ENCODE measurements at regions not wholly inside any gene's neighbourhood (a gene's known extent, or its start where the extent isn't known, plus 50 kb on each side); places are given as distances from the start of the nearest gene placed in this dataset.

- H3K4me1 ChIP-seq, result no peaks in the 10 kb centered on the region
- no peak overlapping the region for H3K4me3 ChIP-seq
- no peak for TF ChIP-seq POLR2A (IDR thresholded peaks at IDR 0.05)
- TF ChIP-seq CTCF (IDR thresholded peaks at IDR 0.05 in 4 of 5, conservative IDR thresholded peaks at IDR 0.05 in 1 of 5), result no peak
- no peaks in the 10 kb centered on the region for H3K36me3 ChIP-seq
- no peak overlapping the region for H3K27ac ChIP-seq
- DNase-seq (no peak), ATAC-seq (no peak)
- intact Hi-C loops (cut with DNase I; ENCODE audit: low total_unique reads), result no loop called here
- H3K9me3 ChIP-seq, result no peaks in the 10 kb centered on the region
- in situ Hi-C loops (cut with MboI; ENCODE audit: low sequenced_read_pairs in 4 of 4), result no loop called here
- no peaks in the 10 kb centered on the region for H3K27me3 ChIP-seq
Measured at GRCh38 chr13:112248862-112249592, 127.1 kb upstream of the SPACA7 start.

- in situ Hi-C loops (cut with MboI; ENCODE audit: low sequenced_read_pairs in 4 of 4), result no loop called here
- no peak for TF ChIP-seq POLR2A (IDR thresholded peaks at IDR 0.05)
- TF ChIP-seq CTCF (IDR thresholded peaks at IDR 0.05 in 4 of 5, conservative IDR thresholded peaks at IDR 0.05 in 1 of 5), result no peak
- H3K27me3 ChIP-seq, result no peaks in the 10 kb centered on the region
Measured at GRCh38 chr13:112249644-112250610, 126.2 kb upstream of the SPACA7 start.

GRCh38 chr13:112250788-112251445 is 125.2 kb upstream of the SPACA7 start:
- ATAC-seq, result no peak
- in situ Hi-C loops (cut with MboI; ENCODE audit: low sequenced_read_pairs in 4 of 4) (no loop called here), intact Hi-C loops (cut with DNase I; ENCODE audit: low total_unique reads) (no loop called here)
- TF ChIP-seq POLR2A (IDR thresholded peaks at IDR 0.05) (no peak), CTCF (IDR thresholded peaks at IDR 0.05 in 4 of 5, conservative IDR thresholded peaks at IDR 0.05 in 1 of 5) (no peak)
- Histone ChIP-seq H3K9me3 (no peaks in the 10 kb centered on the region), H3K4me1 (no peaks in the 10 kb centered on the region), H3K4me3 (no peak overlapping the region), H3K36me3 (no peaks in the 10 kb centered on the region), H3K27ac (no peak overlapping the region), H3K27me3 (no peaks in the 10 kb centered on the region)
- no peak for DNase-seq

More at GRCh38 chr13:112249644-112250610, 126.2 kb upstream of the SPACA7 start:
- H3K27ac ChIP-seq, result no peak overlapping the region
- intact Hi-C loops (cut with DNase I; ENCODE audit: low total_unique reads), result no loop called here
- ATAC-seq (no peak), DNase-seq (no peak)
- H3K4me1 ChIP-seq, result no peaks in the 10 kb centered on the region
- H3K9me3 ChIP-seq, result no peaks in the 10 kb centered on the region
- H3K36me3 ChIP-seq, result no peaks in the 10 kb centered on the region
- H3K4me3 ChIP-seq, result no peak overlapping the region

- in situ Hi-C loops (cut with MboI; ENCODE audit: low sequenced_read_pairs in 4 of 4), result no loop called here
- H3K27me3 ChIP-seq, result no peaks in the 10 kb centered on the region
- intact Hi-C loops (cut with DNase I; ENCODE audit: low total_unique reads), result no loop called here
Measured at GRCh38 chr13:112251930-112252585, 124.1 kb upstream of the SPACA7 start.

More at GRCh38 chr13:112251930-112252585, 124.1 kb upstream of the SPACA7 start:
- Histone ChIP-seq H3K27ac (no peak overlapping the region), H3K4me3 (no peak overlapping the region), H3K36me3 (no peaks in the 10 kb centered on the region), H3K9me3 (no peaks in the 10 kb centered on the region), H3K4me1 (no peaks in the 10 kb centered on the region)
- TF ChIP-seq POLR2A (IDR thresholded peaks at IDR 0.05), result no peak
- no peak for TF ChIP-seq CTCF (IDR thresholded peaks at IDR 0.05 in 4 of 5, conservative IDR thresholded peaks at IDR 0.05 in 1 of 5)
- DNase-seq (no peak), ATAC-seq (no peak)
